Rectal smooth muscle tissue (tissue), 1 donor: ENCODE measurements at regions not wholly inside any gene's neighbourhood (a gene's known extent, or its start where the extent isn't known, plus 50 kb on each side); places are given as distances from the start of the nearest gene placed in this dataset.
"Not testable (repeated sequence)": the region's sequence is repeated elsewhere in the genome, so short reads cannot be mapped to it uniquely, and the experiment has no call there.

Experiments used
- H3K27ac ChIP-seq: one replicate; pipeline ENCODE4 v1.7.0; 2013; ENCODE audit warnings: low read depth, low read length, inconsistent platforms
- H3K27me3 ChIP-seq: one replicate; pipeline ENCODE4 v1.7.0; 2013; ENCODE audit warnings: low read length; ENCODE audit not compliant: control insufficient read depth, insufficient read depth
- H3K36me3 ChIP-seq: one replicate; pipeline ENCODE4 v1.7.0; 2013; ENCODE audit warnings: low read length; ENCODE audit not compliant: control insufficient read depth, insufficient read depth
- H3K4me1 ChIP-seq: one replicate; pipeline ENCODE4 v1.7.0; 2013; ENCODE audit warnings: low read length; ENCODE audit not compliant: control insufficient read depth, insufficient read depth
- H3K4me3 ChIP-seq: one replicate; pipeline ENCODE4 v1.7.0; 2013; ENCODE audit warnings: low read length
- H3K9ac ChIP-seq: one replicate; pipeline ENCODE4 v1.7.0; 2013; ENCODE audit warnings: low read length

GRCh38 chr5:68054638-68055037 lies 160.9 kb upstream of the PIK3R1 start:
- Histone ChIP-seq H3K4me3 (no peak overlapping the region), H3K27ac (no peak overlapping the region), H3K36me3 (no peaks in the 10 kb centered on the region), H3K4me1 (no peaks in the 10 kb centered on the region), H3K9ac (no peak overlapping the region), H3K27me3 (no peaks in the 10 kb centered on the region)

DNA sequence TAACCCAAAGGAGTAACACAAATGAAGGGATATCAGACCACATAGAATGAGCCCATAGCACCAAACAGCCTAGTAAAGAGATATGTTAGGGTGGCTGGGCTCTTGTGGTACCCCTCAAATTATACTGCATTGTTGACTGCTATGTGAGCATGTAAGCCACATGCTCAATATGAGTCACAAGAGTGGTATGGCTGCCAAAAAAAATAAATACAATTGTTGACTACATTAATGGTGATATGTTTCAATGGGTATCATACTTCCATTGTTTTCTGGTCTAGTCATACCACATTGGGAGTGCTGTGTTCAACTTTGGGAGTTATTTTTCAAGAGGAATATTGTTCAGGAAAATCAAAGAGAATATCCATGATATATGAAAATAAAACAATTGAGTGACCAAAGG lies 162.4 kb upstream of the PIK3R1 start:
- no peak overlapping the region for H3K27ac ChIP-seq
- no peak overlapping the region for H3K9ac ChIP-seq
- H3K36me3 ChIP-seq: no peaks in the 10 kb centered on the region
- no peaks in the 10 kb centered on the region for H3K27me3 ChIP-seq
- H3K4me1 ChIP-seq: no peaks in the 10 kb centered on the region
- H3K4me3 ChIP-seq: no peak overlapping the region

DNA sequence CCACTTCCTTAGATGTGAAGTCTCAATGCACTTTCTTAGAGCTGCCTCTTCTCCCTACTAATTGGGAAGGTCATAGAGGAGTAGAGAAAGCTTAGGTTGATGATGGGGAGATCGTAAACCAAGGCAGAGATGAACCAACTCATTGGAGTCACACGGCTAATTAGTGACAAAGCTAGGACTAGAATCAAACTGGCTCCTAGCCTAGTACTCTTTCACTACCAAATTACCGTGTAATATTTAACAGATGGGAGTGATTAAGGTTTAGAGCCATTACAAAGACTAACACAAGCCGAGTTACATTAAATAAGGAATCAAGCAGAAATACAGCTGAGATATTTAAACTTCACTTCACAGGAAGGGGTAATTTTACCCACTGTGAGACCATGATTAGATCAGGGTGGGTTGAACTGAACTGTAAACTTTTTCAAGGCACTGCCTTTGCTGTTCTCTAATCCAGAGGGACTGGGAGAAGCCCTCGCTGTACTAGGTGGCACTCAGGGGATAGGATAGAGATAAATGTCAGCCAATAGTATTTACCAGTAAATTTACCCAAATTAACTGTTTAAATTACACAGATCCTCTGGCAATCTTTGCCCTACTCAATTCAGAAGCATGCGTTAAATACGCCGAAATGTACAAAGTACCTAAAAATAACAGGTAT lies 166.4 kb upstream of the PIK3R1 start:
- no peak overlapping the region for H3K4me3 ChIP-seq
- no peak overlapping the region for H3K27ac ChIP-seq
- no peak overlapping the region for H3K9ac ChIP-seq
- no peaks in the 10 kb centered on the region for H3K36me3 ChIP-seq
- H3K27me3 ChIP-seq: no peaks in the 10 kb centered on the region
- no peaks in the 10 kb centered on the region for H3K4me1 ChIP-seq

DNA sequence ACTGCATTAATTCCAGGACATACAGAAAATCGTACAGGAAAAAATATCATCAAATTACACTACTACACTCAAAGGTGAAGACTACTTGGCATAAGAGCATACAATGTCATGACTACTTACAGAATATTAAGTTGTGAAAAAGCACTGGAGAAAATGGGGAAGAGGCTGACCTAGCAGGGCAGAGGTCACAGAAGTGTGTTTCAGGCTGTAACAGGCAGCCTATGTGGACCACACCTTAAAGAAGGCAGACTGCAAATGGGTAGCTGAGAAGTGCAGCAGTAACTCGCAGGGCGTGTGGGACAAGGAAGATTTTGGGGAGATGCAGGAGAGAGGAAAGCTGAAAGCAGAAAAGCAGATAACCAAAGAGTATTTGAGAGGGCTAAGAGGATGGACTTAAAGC lies 167.0 kb upstream of the PIK3R1 start:
- no peaks in the 10 kb centered on the region for H3K36me3 ChIP-seq
- H3K4me3 ChIP-seq: no peak overlapping the region
- H3K9ac ChIP-seq: no peak overlapping the region
- no peak overlapping the region for H3K27ac ChIP-seq
- H3K27me3 ChIP-seq: no peaks in the 10 kb centered on the region
- no peaks in the 10 kb centered on the region for H3K4me1 ChIP-seq

DNA sequence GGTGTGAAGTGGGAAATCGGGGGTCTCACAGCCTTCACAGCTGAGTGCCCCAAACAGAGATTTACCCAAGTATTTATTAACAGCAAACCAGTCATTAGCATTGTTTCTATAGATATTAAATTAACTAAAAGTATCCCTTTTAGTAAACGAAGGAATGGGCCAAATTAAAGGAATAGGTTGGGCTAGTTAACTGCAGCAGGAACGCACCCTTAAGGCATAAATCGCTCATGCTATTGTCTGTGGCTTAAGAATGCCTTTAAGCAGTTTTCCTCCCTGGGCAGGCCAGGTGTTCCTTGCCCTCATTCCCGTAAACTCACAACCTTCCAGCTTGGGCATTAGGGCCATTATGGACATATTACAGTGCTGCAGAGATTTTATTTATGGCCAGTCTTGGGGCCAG lies 167.5 kb upstream of the PIK3R1 start:
- H3K4me3 ChIP-seq, H3K27me3 ChIP-seq, H3K27ac ChIP-seq, H3K36me3 ChIP-seq, H3K9ac ChIP-seq, H3K4me1 ChIP-seq: not testable (repeated sequence)

GRCh38 chr5:68047035-68047434 lies 168.5 kb upstream of the PIK3R1 start:
- Histone ChIP-seq H3K4me3 (no peak overlapping the region), H3K36me3 (no peaks in the 10 kb centered on the region), H3K27ac (no peak overlapping the region), H3K27me3 (no peaks in the 10 kb centered on the region), H3K9ac (no peak overlapping the region), H3K4me1 (no peaks in the 10 kb centered on the region)

GRCh38 chr5:68046445-68046844 lies 169.1 kb upstream of the PIK3R1 start:
- Histone ChIP-seq H3K36me3 (no peaks in the 10 kb centered on the region), H3K4me1 (no peaks in the 10 kb centered on the region), H3K27me3 (no peaks in the 10 kb centered on the region), H3K9ac (no peak overlapping the region), H3K4me3 (no peak overlapping the region), H3K27ac (no peak overlapping the region)

DNA sequence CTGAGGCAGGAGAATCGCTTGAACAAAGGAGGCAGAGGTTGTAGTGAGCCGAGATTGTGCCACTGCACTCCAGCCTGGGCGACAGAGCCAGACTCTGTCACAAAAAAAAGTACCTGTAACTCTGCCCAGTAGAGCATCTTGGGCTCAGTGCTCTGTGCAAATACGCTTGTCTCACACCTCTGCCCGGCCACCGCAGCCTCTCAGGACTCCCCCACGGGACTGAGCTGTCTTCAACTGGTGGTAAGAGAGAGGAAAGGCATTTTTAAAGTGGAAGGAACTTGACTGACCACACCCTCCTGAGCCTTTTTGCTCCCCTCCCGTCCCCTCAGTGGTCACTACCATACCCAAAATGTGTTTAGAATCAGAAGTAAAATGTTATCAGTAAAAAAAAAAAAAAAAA lies 174.3 kb upstream of the PIK3R1 start:
- H3K4me1 ChIP-seq: no peaks in the 10 kb centered on the region
- H3K9ac ChIP-seq: no peak overlapping the region
- no peaks in the 10 kb centered on the region for H3K27me3 ChIP-seq
- no peaks in the 10 kb centered on the region for H3K36me3 ChIP-seq
- no peak overlapping the region for H3K27ac ChIP-seq
- H3K4me3 ChIP-seq: no peak overlapping the region

DNA sequence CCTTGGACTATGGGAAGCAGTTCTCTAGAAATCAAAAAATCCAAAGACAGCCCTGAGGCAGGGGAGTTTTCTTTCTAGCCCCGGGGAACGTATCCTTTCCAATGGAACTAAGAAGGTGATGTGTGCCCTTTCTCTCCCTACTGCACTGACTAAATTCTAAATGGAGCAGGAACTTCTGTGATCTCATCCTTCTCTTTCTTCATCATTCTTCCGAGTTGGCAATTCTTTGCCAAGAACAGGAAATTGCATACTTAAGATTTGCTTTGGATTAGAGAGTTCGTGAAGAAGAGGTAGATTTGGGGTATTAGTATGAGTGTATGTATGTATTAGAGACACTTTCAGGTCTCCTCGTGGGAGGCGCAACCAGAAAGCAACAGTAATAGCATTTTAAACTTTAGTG lies 178.0 kb upstream of the PIK3R1 start:
- no peaks in the 10 kb centered on the region for H3K36me3 ChIP-seq
- no peaks in the 10 kb centered on the region for H3K27me3 ChIP-seq
- H3K4me1 ChIP-seq: peaks cover 3% of the 10 kb centered on the region
- H3K4me3 ChIP-seq: no peak overlapping the region
- H3K9ac ChIP-seq: no peak overlapping the region
- no peak overlapping the region for H3K27ac ChIP-seq

- peaks cover 3% of the 10 kb centered on the region for H3K4me1 ChIP-seq
- no peak overlapping the region for H3K27ac ChIP-seq
- no peaks in the 10 kb centered on the region for H3K27me3 ChIP-seq
- H3K4me3 ChIP-seq: no peak overlapping the region
- no peak overlapping the region for H3K9ac ChIP-seq
- no peaks in the 10 kb centered on the region for H3K36me3 ChIP-seq
Measured at GRCh38 chr5:68033961-68034571, 181.5 kb upstream of the PIK3R1 start.

DNA sequence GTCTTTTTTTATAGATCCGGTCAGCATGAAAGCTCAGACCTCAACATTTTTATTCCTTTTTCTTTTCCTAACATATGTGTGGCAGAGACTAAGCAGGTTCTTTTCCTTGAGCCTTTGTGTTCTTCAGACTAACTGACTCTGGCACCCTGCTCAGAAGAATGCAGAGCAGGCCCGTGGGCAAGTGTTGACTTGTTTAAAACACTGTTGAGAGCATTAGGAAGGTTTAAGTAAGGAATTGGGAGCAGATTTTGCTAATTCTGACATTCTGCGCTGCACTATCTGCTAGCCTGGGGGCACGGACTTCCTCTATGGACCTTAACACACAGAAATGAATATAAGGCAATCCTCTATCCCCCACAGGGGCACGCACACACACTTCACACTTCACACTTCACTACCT lies 182.5 kb upstream of the PIK3R1 start:
- Histone ChIP-seq H3K9ac (no peak overlapping the region), H3K4me3 (no peak overlapping the region), H3K4me1 (peaks cover 7% of the 10 kb centered on the region), H3K27ac (no peak overlapping the region), H3K36me3 (no peaks in the 10 kb centered on the region), H3K27me3 (no peaks in the 10 kb centered on the region)

- no peak overlapping the region for H3K4me3 ChIP-seq
- H3K4me1 ChIP-seq: peaks cover 11% of the 10 kb centered on the region
- H3K36me3 ChIP-seq: no peaks in the 10 kb centered on the region
- H3K27ac ChIP-seq: no peak overlapping the region
- no peaks in the 10 kb centered on the region for H3K27me3 ChIP-seq
- no peak overlapping the region for H3K9ac ChIP-seq
Measured at GRCh38 chr5:68032216-68032762, 183.3 kb upstream of the PIK3R1 start.

DNA sequence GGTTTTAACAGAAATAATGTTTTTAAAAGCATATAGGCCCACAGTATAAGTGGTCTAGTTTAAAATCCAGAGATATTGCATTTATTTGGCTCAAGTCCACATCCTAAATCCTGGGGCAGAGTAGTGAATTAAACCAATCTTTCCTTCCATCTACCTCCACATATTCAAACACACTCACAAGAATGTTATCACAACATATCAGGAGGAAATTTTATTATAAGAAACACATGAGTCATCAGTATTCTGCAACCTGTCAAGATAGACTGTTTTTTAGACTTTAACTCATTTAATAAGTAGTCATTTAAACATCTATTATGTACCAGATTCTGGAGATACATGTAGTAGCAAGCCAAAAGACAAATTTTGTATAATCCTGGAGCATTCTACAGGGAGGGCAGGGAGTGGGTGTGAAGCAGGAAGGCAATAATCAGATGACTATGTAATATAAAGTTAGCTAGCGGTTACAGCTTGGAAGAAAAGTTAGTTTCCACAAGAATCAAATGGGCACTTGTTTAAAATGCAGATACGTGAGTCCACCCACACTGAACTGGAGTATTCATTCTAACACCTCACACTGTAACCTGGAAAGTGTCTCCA lies 187.3 kb upstream of the PIK3R1 start:
- no peaks in the 10 kb centered on the region for H3K27me3 ChIP-seq
- H3K4me3 ChIP-seq: no peak overlapping the region
- peaks cover 22% of the 10 kb centered on the region for H3K4me1 ChIP-seq
- no peak overlapping the region for H3K9ac ChIP-seq
- H3K27ac ChIP-seq: peak overlapping the region; percentile 70
- no peaks in the 10 kb centered on the region for H3K36me3 ChIP-seq
